K562 (cell line): ENCODE measurements at regions not wholly inside any gene's neighbourhood (a gene's known extent, or its start where the extent isn't known, plus 50 kb on each side); places are given as distances from the start of the nearest gene placed in this dataset.
"Not testable (repeated sequence)": the region's sequence is repeated elsewhere in the genome, so short reads cannot be mapped to it uniquely, and the experiment has no call there.

Experiments used
- ATAC-seq: fragments of 200-7000 bp; cut with Tn5 transposase; 3 replicates; pipeline ENCODE4 v1.9.1; 2020; ENCODE audit warnings: moderate library complexity
- BruUV-seq: library from RNA; stranded (reverse); fragments of 400-500 nt; replicated peaks from 2 replicates; lab custom pipeline; 2021; lab: Mats Ljungman, UMichigan
- CTCF ChIA-PET: fragments of 300-600 bp; formaldehyde crosslinking; extraction: SDS; loops from one replicate; lab custom pipeline; 2021; ENCODE audit warnings: low intra/inter-chr PET ratio; lab: Yijun Ruan, JAX
- POLR2A ChIA-PET: fragments of 300-600, 350-650 bp; sonication (Branson Sonifier 250); formaldehyde crosslinking; extraction: SDS; loops from one replicate; lab custom pipeline; 2021; ENCODE audit warnings: antibody characterized with exemption, inconsistent platforms; lab: Yijun Ruan, JAX
- DNase-seq, 4 experiments: peaks; one replicate each; pipeline versions ENCODE4 v3.0.0 to v3.0.0-alpha.2; 2011 to 2018; ENCODE audit warnings: low spot score in 3 of 4, mixed read lengths in 3 of 4; ENCODE audit errors: extremely low read depth in 1 of 4
- FAIRE-seq: peaks from 2 replicates; lab custom pipeline; 2011; peaks lifted over from hg19 to GRCh38; lab: Jason Lieb, UNC
- H2AFZ ChIP-seq: 2 replicates; pipeline ENCODE4 v1.6.0; 2011; ENCODE audit warnings: low read depth, low read length, control low read depth, inconsistent platforms
- H3K27ac ChIP-seq: fragments of 200-600 bp; 3 replicates; pipeline ENCODE4 v1.8.0; 2011; ENCODE audit warnings: low read depth, mild to moderate bottlenecking, control low read depth, inconsistent platforms, low read length, moderate library complexity, mixed read lengths; ENCODE audit errors: extremely low read depth
- H3K27me3 ChIP-seq, 2 experiments: fragments of 300-600 bp in 1 of 2; 2 replicates in 1 of 2; 3 replicates in 1 of 2; pipeline versions ENCODE4 v1.6.0 to v1.8.0; 2011; ENCODE audit warnings: inconsistent platforms in 2 of 2, low read length in 2 of 2, mild to moderate bottlenecking in 1 of 2, mixed read lengths in 1 of 2, moderate library complexity in 1 of 2; ENCODE audit not compliant: control insufficient read depth in 2 of 2, insufficient read depth in 2 of 2
- H3K36me3 ChIP-seq: fragments of 300-600 bp; 3 replicates; pipeline ENCODE4 v1.8.0; 2011; ENCODE audit warnings: mild to moderate bottlenecking, low read length, inconsistent platforms; ENCODE audit not compliant: control insufficient read depth, insufficient read depth
- H3K4me1 ChIP-seq, 2 experiments: fragments of 200-600 bp in 1 of 2; replicated peaks in 1 of 2; 2 replicates in 1 of 2; 3 replicates in 1 of 2; pipeline versions ENCODE4 v1.5.1 to v1.8.0; 2011; ENCODE audit warnings: inconsistent platforms in 2 of 2, low read length in 2 of 2, mild to moderate bottlenecking in 1 of 2, mixed read lengths in 1 of 2, moderate library complexity in 1 of 2; ENCODE audit not compliant: control insufficient read depth in 2 of 2, insufficient read depth in 2 of 2
- H3K4me2 ChIP-seq: 2 replicates; pipeline ENCODE4 v1.6.1; 2011; ENCODE audit warnings: low read length, control low read depth, inconsistent platforms, mixed read lengths; ENCODE audit not compliant: insufficient read depth
- H3K4me3 ChIP-seq: fragments of 200-600 bp; sonication (generic), shearing (Covaris generic); 2 replicates; pipeline ENCODE4 v1.5.1; 2016; ENCODE audit warnings: control low read depth, inconsistent platforms
- H3K79me2 ChIP-seq: fragments of 200-600 bp; 3 replicates; pipeline ENCODE4 v1.8.0; 2011; ENCODE audit warnings: low read length, inconsistent platforms; ENCODE audit not compliant: control insufficient read depth, insufficient read depth
- H3K9ac ChIP-seq, 2 experiments: 2 replicates each; pipeline versions ENCODE4 v1.6.0 to v1.6.1; 2011; ENCODE audit warnings: low read depth in 2 of 2, low read length in 2 of 2, control low read depth in 1 of 2, inconsistent platforms in 1 of 2, mild to moderate bottlenecking in 1 of 2, mixed read lengths in 1 of 2; ENCODE audit not compliant: insufficient read depth in 1 of 2
- H3K9me1 ChIP-seq: one replicate; pipeline ENCODE4 v1.6.0; 2011; ENCODE audit warnings: inconsistent platforms, mild to moderate bottlenecking, low read length, moderate library complexity; ENCODE audit not compliant: control insufficient read depth, insufficient read depth
- H3K9me3 ChIP-seq: replicated peaks from 2 replicates; pipeline ENCODE4 v1.5.1; 2011; ENCODE audit warnings: low read depth, low read length, inconsistent platforms; ENCODE audit not compliant: control insufficient read depth, insufficient read depth
- H4K20me1 ChIP-seq: replicated peaks from 2 replicates; pipeline ENCODE4 v1.6.1; 2011; ENCODE audit warnings: low read length, inconsistent platforms, mixed read lengths; ENCODE audit not compliant: control insufficient read depth, insufficient read depth
- ZNF707 ChIP-seq: fragments of 250-450 bp; sonication (Bioruptor Pico); conservative IDR thresholded peaks from 2 replicates; pipeline ENCODE4 v1.8.0; 2022; ENCODE audit warnings: inconsistent platforms, mild to moderate bottlenecking, moderate library complexity
- WGBS: fragments of 100-300 bp; shearing (Covaris generic); methylation state at CpG from one replicate; pipeline ENCODE4 v1.1.6; 2016; ENCODE audit warnings: low coverage, mixed read lengths; ENCODE audit not compliant: insufficient coverage; ENCODE audit errors: missing lambda C conversion rate; 5-methylcytosine and 5-hydroxymethylcytosine counted together
- in situ Hi-C: fragments of 300-500 bp; cut with MboI; formaldehyde crosslinking; loops from 4 replicates; pipeline ENCODE4 v1.15.0; 2018; ENCODE audit warnings: inconsistent platforms, mixed read lengths
- intact Hi-C: fragments of 100-400 bp; cut with micrococcal nuclease; formaldehyde crosslinking; loops from 2 replicates; pipeline ENCODE4 v1.14.2; 2022

DNA sequence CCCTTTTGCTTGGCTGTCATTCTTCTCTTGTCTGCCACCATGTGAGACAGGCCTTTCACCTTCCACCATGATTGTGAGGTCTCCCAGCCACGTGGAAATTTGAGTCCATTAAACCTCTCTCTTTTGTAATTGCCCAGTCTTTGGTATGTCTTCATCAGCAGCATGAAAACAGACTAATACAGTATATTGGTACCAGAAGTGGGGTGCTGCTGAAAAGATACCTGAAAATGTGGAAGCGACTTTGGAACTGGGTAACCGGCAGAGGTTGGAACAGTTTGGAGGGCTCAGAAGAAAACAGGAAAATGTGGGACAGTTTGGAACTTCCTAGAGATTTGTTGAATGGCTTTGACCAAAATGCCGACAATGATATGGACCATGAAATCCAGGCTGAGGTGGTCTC is 103.9 kb downstream of the FOXD2 start:
- H3K9ac ChIP-seq, H4K20me1 ChIP-seq, intact Hi-C loops, H3K36me3 ChIP-seq, FAIRE-seq, ATAC-seq, H3K9me3 ChIP-seq, H3K79me2 ChIP-seq, POLR2A ChIA-PET, in situ Hi-C loops, H3K9me1 ChIP-seq, H3K4me1 ChIP-seq, DNase-seq, H3K4me3 ChIP-seq, H2AFZ ChIP-seq, BruUV-seq, H3K27ac ChIP-seq, H3K4me2 ChIP-seq, CTCF ChIA-PET: not testable (repeated sequence)
- WGBS: 0% methylated on average over 4 of the region's 4 CpGs
- H3K27me3 ChIP-seq: peaks cover 0 to 17% of the 10 kb centered on the region in 2 experiments; a peak in 2 of 5 replicates
- peak; percentile 86 for TF ChIP-seq ZNF707 (CRISPR knock-in tag)

DNA sequence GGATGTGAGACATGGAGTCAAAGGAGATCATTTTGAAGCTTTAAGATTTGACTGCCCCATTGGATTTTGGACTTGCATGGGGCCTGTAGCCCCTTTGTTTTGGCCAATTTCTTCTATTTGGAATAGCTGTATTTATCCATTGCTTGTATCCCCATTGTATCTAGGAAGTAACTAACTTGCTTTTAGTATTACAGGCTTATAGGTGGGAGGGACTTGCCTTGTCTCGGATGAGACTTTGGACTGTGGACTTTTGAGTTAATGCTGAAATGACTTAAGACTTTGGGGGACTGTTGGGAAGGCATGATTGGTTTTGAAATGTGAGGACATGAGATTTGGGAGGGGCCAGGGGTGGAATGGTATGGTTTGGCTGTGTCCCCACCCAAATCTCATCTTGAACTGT is 105.2 kb downstream of the FOXD2 start:
- H3K4me1 ChIP-seq, H3K9ac ChIP-seq, in situ Hi-C loops, H2AFZ ChIP-seq, H3K9me1 ChIP-seq, DNase-seq, BruUV-seq, H3K4me2 ChIP-seq, H3K79me2 ChIP-seq, H3K27ac ChIP-seq, H3K9me3 ChIP-seq, H3K4me3 ChIP-seq, ATAC-seq, CTCF ChIA-PET, FAIRE-seq, POLR2A ChIA-PET, H3K36me3 ChIP-seq, H4K20me1 ChIP-seq, intact Hi-C loops: not testable (repeated sequence)
- WGBS: 0% methylated on average over 1 of the region's 1 CpG
- peaks cover 0 to 16% of the 10 kb centered on the region in 2 experiments; a peak in 3 of 5 replicates for H3K27me3 ChIP-seq
